Heart right ventricle (tissue), 16 donors: ENCODE measurements at regions not wholly inside any gene's neighbourhood (a gene's known extent, or its start where the extent isn't known, plus 50 kb on each side); places are given as distances from the start of the nearest gene placed in this dataset.

Source experiments
- ATAC-seq, 8 donors: fragments of 200-7000 bp; cut with Tn5 transposase; one replicate each; pipeline ENCODE4 v1.9.1; 2020; ENCODE audit warnings: mild to moderate bottlenecking in 8 of 8, moderate library complexity in 8 of 8, moderate number of reproducible peaks in 1 of 8
- DNase-seq, 2 donors: peaks; one replicate each; pipeline ENCODE4 v3.0.0-alpha.2; 2020
- H3K27ac ChIP-seq, 10 donors: fragments of 200-600 bp; sonication (generic) in 2 of 10; one replicate each; pipeline versions ENCODE4 v1.5.0 to v1.8.0; 2020 to 2022; ENCODE audit warnings: mild to moderate bottlenecking in 3 of 10
- H3K27me3 ChIP-seq, 7 donors: fragments of 200-600 bp; one replicate each; pipeline ENCODE4 v1.8.0; 2021 to 2022; ENCODE audit warnings: mild to moderate bottlenecking in 2 of 7
- H3K36me3 ChIP-seq, 9 donors: fragments of 200-600 bp; sonication (generic) in 1 of 9; one replicate each; pipeline versions ENCODE4 v1.5.0 to v1.8.0; 2020 to 2022; ENCODE audit warnings: mild to moderate bottlenecking in 2 of 9
- H3K4me1 ChIP-seq, 9 donors: fragments of 200-600 bp; sonication (generic) in 1 of 9; one replicate each; pipeline versions ENCODE4 v1.5.0 to v1.8.0; 2020 to 2022; ENCODE audit warnings: mild to moderate bottlenecking in 4 of 9
- H3K4me3 ChIP-seq, 10 donors: fragments of 200-600 bp; sonication (generic) in 2 of 10; one replicate each; pipeline versions ENCODE4 v1.5.0 to v1.8.0; 2020 to 2022; ENCODE audit warnings: mild to moderate bottlenecking in 7 of 10, moderate library complexity in 2 of 10
- H3K9me3 ChIP-seq, 11 donors: fragments of 200-600 bp in 10 of 11; sonication (generic) in 2 of 11; one replicate each; pipeline versions ENCODE4 v1.5.0 to v1.8.0; 2013 to 2022; ENCODE audit warnings: mild to moderate bottlenecking in 2 of 11, control low read depth in 1 of 11, moderate library complexity in 1 of 11
- WGBS, 2 donors: extraction: QIAGEN DNeasy Blood & Tissue Kit; methylation state at CpG; one replicate each; pipeline ENCODE4 v1.1.7; 2013; ENCODE audit warnings: inconsistent platforms in 1 of 2; 5-methylcytosine and 5-hydroxymethylcytosine counted together
- intact Hi-C, 10 donors: fragments of 100-400 bp; cut with DNase I; formaldehyde crosslinking; loops; one replicate each; pipeline versions ENCODE4 v1.11.1 to v1.14.2; 2022
- TF ChIP-seq, protein P1 (sequence below), 9 donors: fragments of 200-600 bp; sonication (generic) in 2 of 9; IDR thresholded peaks; one replicate each; pipeline versions ENCODE4 v1.5.0 to v1.8.0; 2021 to 2022; ENCODE audit warnings: antibody characterized with exemption in 9 of 9, mild to moderate bottlenecking in 5 of 9, moderate library complexity in 1 of 9
- donor health status: Arrhythmogenic right ventricular cardiomyopathy.
- donor health status: ischemic (EF 13 %, LVEDD 7.1; RV severe dilation, severe dysfunction).
- donor health status: healthy with polysubstance abuse.
- donor health status: DM: no; HTN: yes; CAD: no.
- donor health status: DM: no; HTN: no; CAD: no.
- donor health status: ischemic (EF 25% LVEDD 6.9; RV normal size, moderate dysfunction).
- donor health status: ischemic (EF 25% LVEDD 5.7; RV mildly dilated, moderate dysfunction).
- donor health status: healthy.
- donor health status: DM: yes; HTN: yes; CAD: no.
- donor health status: Ischemic cardiomyopathy.
- donor health status: ischemic (EF 35%, LVEDD 5.7; RV mildly dilated, moderate dysfunction).
- donor health status: nonischemic (EF 11% LVEDD 7.7; RV severe dilation, severe dysfunction).
- donor health status: DM: yes; HTN: yes; CAD: no.
- donor health status: PGD.
- donor health status: ischemic (EF 29% LVEDD 5.4; RV normal size, mild dysfunction).
- donor health status: nonischemic (EF 23%, LVEDD 6.1; RV moderate dilation, normal function).

DNA sequence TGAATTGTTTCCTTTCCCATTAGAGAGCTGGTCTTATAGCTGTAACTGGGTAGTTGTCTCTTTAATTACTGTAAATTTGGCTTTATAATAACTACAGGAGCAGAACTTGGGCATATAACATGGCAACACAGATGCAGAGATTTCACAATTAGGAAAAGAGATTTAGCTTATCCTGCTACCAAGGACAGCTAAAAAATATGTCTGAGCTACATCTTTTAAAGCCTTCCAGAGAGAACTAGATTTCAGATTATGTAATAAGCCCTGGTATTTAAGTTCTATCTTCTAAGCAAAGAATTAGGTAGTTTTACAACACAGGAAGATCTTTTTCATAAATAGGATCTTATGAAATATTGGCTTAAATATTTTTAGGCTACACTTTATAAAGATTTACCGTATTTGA, 313.8 kb downstream of the S1PR1 start:
- no peak overlapping the region for H3K4me3 ChIP-seq
- H3K27ac ChIP-seq: no peak overlapping the region
- WGBS, 2 donors: 96 to 99% methylated on average over 1 of the region's 1 CpG
- H3K27me3 ChIP-seq: no peaks in the 10 kb centered on the region
- DNase-seq: no peak
- no peaks in the 10 kb centered on the region for H3K36me3 ChIP-seq
- intact Hi-C loops: no loop called here
- H3K9me3 ChIP-seq: peaks cover 0 to 5% (median 0%) of the 10 kb centered on the region in 11 donors
- TF ChIP-seq, protein P1, sequence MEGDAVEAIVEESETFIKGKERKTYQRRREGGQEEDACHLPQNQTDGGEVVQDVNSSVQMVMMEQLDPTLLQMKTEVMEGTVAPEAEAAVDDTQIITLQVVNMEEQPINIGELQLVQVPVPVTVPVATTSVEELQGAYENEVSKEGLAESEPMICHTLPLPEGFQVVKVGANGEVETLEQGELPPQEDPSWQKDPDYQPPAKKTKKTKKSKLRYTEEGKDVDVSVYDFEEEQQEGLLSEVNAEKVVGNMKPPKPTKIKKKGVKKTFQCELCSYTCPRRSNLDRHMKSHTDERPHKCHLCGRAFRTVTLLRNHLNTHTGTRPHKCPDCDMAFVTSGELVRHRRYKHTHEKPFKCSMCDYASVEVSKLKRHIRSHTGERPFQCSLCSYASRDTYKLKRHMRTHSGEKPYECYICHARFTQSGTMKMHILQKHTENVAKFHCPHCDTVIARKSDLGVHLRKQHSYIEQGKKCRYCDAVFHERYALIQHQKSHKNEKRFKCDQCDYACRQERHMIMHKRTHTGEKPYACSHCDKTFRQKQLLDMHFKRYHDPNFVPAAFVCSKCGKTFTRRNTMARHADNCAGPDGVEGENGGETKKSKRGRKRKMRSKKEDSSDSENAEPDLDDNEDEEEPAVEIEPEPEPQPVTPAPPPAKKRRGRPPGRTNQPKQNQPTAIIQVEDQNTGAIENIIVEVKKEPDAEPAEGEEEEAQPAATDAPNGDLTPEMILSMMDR (IDR thresholded peaks at IDR 0.05): no peak
- no peak for ATAC-seq
- no peaks in the 10 kb centered on the region for H3K4me1 ChIP-seq

DNA sequence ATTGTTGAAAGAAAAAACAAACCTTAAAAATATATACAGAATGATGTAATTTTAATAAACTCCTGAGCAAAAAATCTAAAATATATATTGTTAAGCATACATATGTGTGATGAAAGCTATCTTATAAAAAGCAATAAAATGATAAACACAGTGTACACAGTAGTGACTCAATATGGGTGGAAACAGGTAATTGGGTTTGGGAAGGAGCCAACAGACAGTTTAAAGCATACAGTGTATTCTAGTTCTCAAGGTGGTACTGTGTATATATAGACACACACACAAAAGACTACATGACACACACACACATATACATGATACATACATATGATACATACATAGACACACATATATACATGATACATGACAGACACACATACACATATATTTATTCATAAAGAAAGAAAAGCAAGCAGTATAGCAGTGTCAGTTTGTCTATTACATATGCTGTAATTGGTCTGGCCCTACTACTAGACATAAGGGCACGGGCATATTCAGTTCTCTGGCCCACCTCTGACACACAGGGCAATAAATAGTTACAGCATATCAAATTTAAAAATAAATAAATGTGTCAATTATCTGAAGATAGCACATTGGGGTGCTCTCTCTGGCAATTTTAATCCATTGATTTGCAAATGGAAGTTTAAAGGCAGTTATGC, 330.2 kb downstream of the S1PR1 start:
- Histone ChIP-seq H3K9me3 (peaks cover 0 to 14% (median 0%) of the 10 kb centered on the region in 11 donors), H3K36me3 (no peaks in the 10 kb centered on the region), H3K4me3 (no peak overlapping the region), H3K27ac (no peak overlapping the region), H3K4me1 (no peaks in the 10 kb centered on the region), H3K27me3 (no peaks in the 10 kb centered on the region)
- DNase-seq (no peak), ATAC-seq (no peak)
- TF ChIP-seq, protein P1 (IDR thresholded peaks at IDR 0.05): no peak
- whole genome bisulfite sequencing, 2 donors: 95% methylated on average over 1 of the region's 1 CpG
- intact Hi-C loops: loop anchor here in 1 of 10 donors (10.0 kb wide), 1 partner anchor 262 kb away; no protein-coding TSS in a partner anchor

DNA sequence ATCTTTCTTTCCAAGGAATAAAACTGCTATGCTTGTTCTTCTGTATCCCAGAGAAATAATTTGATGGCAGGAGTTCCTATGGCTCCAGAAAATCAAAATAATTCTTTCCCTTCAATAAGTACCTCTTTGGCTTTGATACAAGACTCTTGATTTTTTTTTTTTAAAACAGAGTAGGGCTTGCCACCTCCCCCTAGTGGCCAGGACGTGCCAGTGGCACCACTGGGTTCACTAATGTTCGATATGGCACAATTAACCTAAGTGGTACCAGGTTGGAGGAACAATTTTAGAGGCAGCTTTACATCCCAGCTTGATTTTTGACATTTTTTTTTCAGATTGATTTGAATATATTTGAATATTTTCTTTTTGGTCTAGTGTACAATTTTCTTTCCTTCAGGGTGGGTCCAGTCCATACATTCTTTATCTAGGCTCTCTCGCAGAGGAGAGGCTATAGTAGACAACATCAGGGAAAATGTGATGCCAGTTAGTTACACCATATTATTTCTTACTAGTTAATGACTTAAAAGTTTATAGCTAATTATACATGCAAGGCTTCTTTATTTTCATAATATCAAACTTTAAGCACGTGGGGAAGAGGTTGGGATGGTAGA, 330.9 kb downstream of the S1PR1 start:
- Histone ChIP-seq H3K36me3 (no peaks in the 10 kb centered on the region), H3K9me3 (peaks cover 0 to 14% (median 0%) of the 10 kb centered on the region in 11 donors), H3K4me1 (no peaks in the 10 kb centered on the region), H3K27ac (no peak overlapping the region), H3K27me3 (no peaks in the 10 kb centered on the region), H3K4me3 (no peak overlapping the region)
- intact Hi-C loops: loop anchor here in 1 of 10 donors (10.0 kb wide), 1 partner anchor 263 kb away; no protein-coding TSS in a partner anchor
- ATAC-seq (peak in 1 of 8 donors; percentile 39), DNase-seq (peak in 1 of 2 donors; percentile 19)
- WGBS, 2 donors: 49 to 51% methylated on average over 4 of the region's 4 CpGs
- TF ChIP-seq, protein P1 (IDR thresholded peaks at IDR 0.05): peak; percentile 51 to 89 (median 83)

DNA sequence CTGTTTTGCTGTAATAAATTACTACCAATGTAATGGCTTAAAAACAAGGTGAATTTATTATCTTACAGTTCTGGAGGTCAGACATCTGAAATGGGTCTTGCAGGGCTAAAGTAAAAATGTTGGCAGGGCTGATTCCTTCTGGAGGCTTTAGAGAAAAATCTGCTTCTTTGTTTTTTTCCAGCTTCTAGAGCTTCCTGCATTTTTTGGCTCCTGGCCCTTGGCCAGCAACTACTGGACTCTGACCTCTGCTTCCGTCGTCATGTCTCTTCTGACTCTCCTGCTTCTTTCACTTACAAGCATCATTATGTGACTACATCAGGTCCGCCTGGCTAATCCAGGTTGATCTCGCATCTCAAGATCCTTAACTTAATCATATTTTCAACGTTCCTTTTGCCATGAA, 350.9 kb downstream of the S1PR1 start:
- intact Hi-C loops: no loop called here
- ATAC-seq: peak in 4 of 8 donors; percentile 44 to 75 (median 63)

More for the DNA sequence above, 350.9 kb downstream of the S1PR1 start:
- WGBS, 2 donors: 40 to 48% methylated on average over 5 of the region's 5 CpGs
- H3K27ac ChIP-seq: no peak overlapping the region
- H3K4me1 ChIP-seq: peaks cover 0 to 5% (median 0%) of the 10 kb centered on the region in 9 donors
- H3K9me3 ChIP-seq: peaks cover 0 to 11% (median 0%) of the 10 kb centered on the region in 11 donors
- H3K27me3 ChIP-seq: no peaks in the 10 kb centered on the region
- TF ChIP-seq, protein P1 (IDR thresholded peaks at IDR 0.05): no peak
- no peaks in the 10 kb centered on the region for H3K36me3 ChIP-seq
- peak; percentile 51 to 53 for DNase-seq
- H3K4me3 ChIP-seq: no peak overlapping the region
